A549 (cell line): ENCODE measurements at regions not wholly inside any gene's neighbourhood (a gene's known extent, or its start where the extent isn't known, plus 50 kb on each side); places are given as distances from the start of the nearest gene placed in this dataset.

ENCODE experiments used
- ATAC-seq, 2 experiments: fragments of 200-7000 bp in 1 of 2; fragments of >200 bp in 1 of 2; cut with Nextera tagmentation in 1 of 2; cut with Tn5 transposase in 1 of 2; 3 replicates each; pipeline versions ENCODE4 v1.8.0 to v1.9.1; 2018 to 2020; ENCODE audit warnings: mild to moderate bottlenecking in 1 of 2, moderate library complexity in 1 of 2
- CTCF ChIA-PET: fragments of 300-600 bp; sonication (Branson Sonifier 250); formaldehyde crosslinking; extraction: SDS; loops from one replicate; lab custom pipeline; 2021; ENCODE audit warnings: antibody characterized with exemption, inconsistent platforms; lab: Yijun Ruan, JAX
- POLR2A ChIA-PET: fragments of 350-600 bp; formaldehyde crosslinking; extraction: SDS; loops from one replicate; lab custom pipeline; 2021; ENCODE audit warnings: antibody characterized with exemption, inconsistent platforms; lab: Yijun Ruan, JAX
- DNase-seq, 2 experiments: peaks; one replicate each; pipeline versions ENCODE4 v3.0.0 to v3.0.0-alpha.2; 2011 to 2016; ENCODE audit warnings: low read depth in 1 of 2, low spot score in 1 of 2
- FAIRE-seq: peaks from 2 replicates; lab custom pipeline; 2011; peaks lifted over from hg19 to GRCh38; lab: Jason Lieb, UNC
- H3K27ac ChIP-seq, 2 experiments: fragments of >200 bp; sonication (Bioruptor Twin); formaldehyde crosslinking; 3 replicates each; pipeline ENCODE4 v1.5.1; 2016 to 2017
- H3K4me1 ChIP-seq: fragments of >200 bp; sonication (Bioruptor Twin); formaldehyde crosslinking; 3 replicates; pipeline ENCODE4 v1.6.1; 2016
- H3K4me2 ChIP-seq: fragments of >200 bp; sonication (Bioruptor Twin); formaldehyde crosslinking; 3 replicates; pipeline ENCODE4 v1.6.1; 2016
- H3K4me3 ChIP-seq: fragments of >200 bp; sonication (Bioruptor Twin); formaldehyde crosslinking; 3 replicates; pipeline ENCODE4 v1.5.1; 2016
- H3K9me3 ChIP-seq: fragments of >200 bp; sonication (Bioruptor Twin); formaldehyde crosslinking; 3 replicates; pipeline ENCODE4 v1.6.1; 2016
- BHLHE40 ChIP-seq: IDR thresholded peaks from 2 replicates; pipeline ENCODE4 v1.6.1; 2012; ENCODE audit warnings: low read depth, low read length, inconsistent platforms
- CBX2 ChIP-seq: fragments of 200-600 bp; sonication (generic); IDR thresholded peaks from 2 replicates; pipeline ENCODE4 v1.6.1; 2016; ENCODE audit warnings: low read depth, mild to moderate bottlenecking, borderline replicate concordance
- CBX8 ChIP-seq: fragments of 200-600 bp; sonication (generic); IDR thresholded peaks from 2 replicates; pipeline ENCODE4 v1.6.1; 2016
- CHD2 ChIP-seq: fragments of 150-350 bp; IDR thresholded peaks from 2 replicates; pipeline ENCODE4 v1.6.1; 2014; ENCODE audit warnings: low read length; ENCODE audit not compliant: partially characterized antibody
- CHD4 ChIP-seq: fragments of 200-600 bp; sonication (generic); IDR thresholded peaks from 2 replicates; pipeline ENCODE4 v1.6.1; 2016; ENCODE audit warnings: antibody characterized with exemption, mild to moderate bottlenecking, borderline replicate concordance
- CTCF ChIP-seq: fragments of >200 bp; sonication (Bioruptor Twin); formaldehyde crosslinking; IDR thresholded peaks from 3 replicates; pipeline ENCODE4 v1.5.1; 2016
- ELK1 ChIP-seq: fragments of 150-350 bp; IDR thresholded peaks from 2 replicates; pipeline ENCODE4 v1.6.1; 2014; ENCODE audit warnings: low read depth, mild to moderate bottlenecking, low read length
- EP300 ChIP-seq, 2 experiments: fragments of >200 bp; sonication (Bioruptor Twin); formaldehyde crosslinking; IDR thresholded peaks; 2 replicates in 1 of 2; 3 replicates in 1 of 2; pipeline ENCODE4 v1.6.1; 2016 to 2017
- FOXS1 ChIP-seq: fragments of 250-450 bp; sonication (Bioruptor Pico); IDR thresholded peaks from 2 replicates; pipeline ENCODE4 v1.5.0; 2020; ENCODE audit warnings: mild to moderate bottlenecking, moderate library complexity
- HDAC2 ChIP-seq: fragments of 200-600 bp; sonication (generic); IDR thresholded peaks from 2 replicates; pipeline ENCODE4 v1.6.1; 2016
- HES2 ChIP-seq: fragments of >200 bp; sonication (Bioruptor Twin); formaldehyde crosslinking; IDR thresholded peaks from 2 replicates; pipeline ENCODE4 v1.6.1; 2016
- HOXB13 ChIP-seq: fragments of 250-450 bp; sonication (Bioruptor Pico); IDR thresholded peaks from 2 replicates; pipeline ENCODE4 v1.5.0; 2020; ENCODE audit warnings: low read depth, mild to moderate bottlenecking, moderate library complexity
- JUN ChIP-seq, 2 experiments: fragments of >200 bp; sonication (Bioruptor Twin); formaldehyde crosslinking; IDR thresholded peaks; 2 replicates in 1 of 2; 3 replicates in 1 of 2; pipeline ENCODE4 v1.6.1; 2016 to 2017
- NFE2L2 ChIP-seq: fragments of 150-350 bp; conservative IDR thresholded peaks from 2 replicates; pipeline ENCODE4 v1.6.1; 2014; ENCODE audit warnings: low read length
- NPAS2 ChIP-seq: fragments of 250-450 bp; sonication (Bioruptor Pico); IDR thresholded peaks from 2 replicates; pipeline ENCODE4 v1.8.0; 2022; ENCODE audit warnings: mild to moderate bottlenecking, moderate library complexity, borderline replicate concordance
- POLR2A ChIP-seq: IDR thresholded peaks from 2 replicates; pipeline ENCODE4 v1.6.1; 2012; ENCODE audit warnings: mild to moderate bottlenecking, low read length
- RAD21 ChIP-seq, 2 experiments: fragments of >200 bp in 1 of 2; sonication (Bioruptor Twin) in 1 of 2; formaldehyde crosslinking in 1 of 2; IDR thresholded peaks in 1 of 2; conservative IDR thresholded peaks in 1 of 2; 2 replicates in 1 of 2; 3 replicates in 1 of 2; pipeline ENCODE4 v1.6.1; 2012 to 2018; ENCODE audit warnings: inconsistent platforms in 1 of 2
- RARB ChIP-seq: fragments of 250-450 bp; sonication (Bioruptor Pico); IDR thresholded peaks from 2 replicates; pipeline ENCODE4 v1.8.0; 2021; ENCODE audit warnings: mild to moderate bottlenecking, moderate library complexity
- RNF2 ChIP-seq: fragments of 200-600 bp; sonication (generic); IDR thresholded peaks from 2 replicates; pipeline ENCODE4 v1.6.1; 2016; ENCODE audit warnings: low read depth, mild to moderate bottlenecking, antibody characterized with exemption, moderate library complexity, borderline replicate concordance
- USF2 ChIP-seq: fragments of 450-650 bp; IDR thresholded peaks from 2 replicates; pipeline ENCODE4 v1.6.1; 2014; ENCODE audit warnings: antibody characterized with exemption
- ZC3H11A ChIP-seq: fragments of 450-650 bp; IDR thresholded peaks from 2 replicates; pipeline ENCODE4 v1.6.1; 2014; ENCODE audit warnings: antibody characterized with exemption, mild to moderate bottlenecking
- ZFP36 ChIP-seq: fragments of 450-650 bp; IDR thresholded peaks from 2 replicates; pipeline ENCODE4 v1.6.1; 2014; ENCODE audit warnings: borderline replicate concordance; ENCODE audit not compliant: partially characterized antibody
- ZSCAN20 ChIP-seq: fragments of 250-450 bp; sonication (Bioruptor Pico); IDR thresholded peaks from 2 replicates; pipeline ENCODE4 v1.8.0; 2022; ENCODE audit warnings: mild to moderate bottlenecking, moderate library complexity

- TF ChIP-seq ELK1, result no peak
- no peak for TF ChIP-seq RNF2
- TF ChIP-seq ZC3H11A, result no peak
- no peak for TF ChIP-seq NFE2L2
- TF ChIP-seq CBX8, result no peak
These were observed 109.6 kb upstream of the ZNF678 start (continued) for GRCh38 chr1:227453631-227454355.

- CTCF ChIA-PET, result no interaction called here
- peaks cover 2% of the 10 kb centered on the region; the same call in 1 of the 3 replicates for H3K9me3 ChIP-seq
- POLR2A ChIA-PET, result no interaction called here
- H3K4me3 ChIP-seq, result no peak overlapping the region
- ATAC-seq (no peak), FAIRE-seq (no peak), DNase-seq (no peak)
- H3K4me2 ChIP-seq, result no peak overlapping the region
- TF ChIP-seq CBX2 (no peak), ELK1 (no peak), BHLHE40 (no peak), HOXB13 (no peak), HDAC2 (no peak), CHD4 (no peak), FOXS1 (CRISPR knock-in tag) (no peak), USF2 (no peak), ZFP36 (no peak), POLR2A (no peak), CTCF (no peak), RAD21 (conservative IDR thresholded peaks at IDR 0.05 in 1 of 2, IDR thresholded peaks at IDR 0.05 in 1 of 2) (no peak), RARB (no peak), JUN (IDR thresholded peaks at IDR 0.05) (no peak), ZSCAN20 (no peak), CHD2 (no peak), NPAS2 (no peak), HES2 (no peak), EP300 (IDR thresholded peaks at IDR 0.05) (no peak)
- no peak overlapping the region for H3K27ac ChIP-seq
- H3K4me1 ChIP-seq, result no peaks in the 10 kb centered on the region
These were observed 111.4 kb upstream of the ZNF678 start for GRCh38 chr1:227451954-227452353.
